NOMO-1 treated with dmso at 0.1 percent for 144 hours (cell line): ENCODE measurements at regions not wholly inside any gene's neighbourhood (a gene's known extent, or its start where the extent isn't known, plus 50 kb on each side); places are given as distances from the start of the nearest gene placed in this dataset.
"Not testable (repeated sequence)": the region's sequence is repeated elsewhere in the genome, so short reads cannot be mapped to it uniquely, and the experiment has no call there.

Experiments used
- DNase-seq: peaks from one replicate; lab custom pipeline; 2025; ENCODE audit not compliant: unreplicated experiment; lab: John Stamatoyannopoulos, UW

DNA sequence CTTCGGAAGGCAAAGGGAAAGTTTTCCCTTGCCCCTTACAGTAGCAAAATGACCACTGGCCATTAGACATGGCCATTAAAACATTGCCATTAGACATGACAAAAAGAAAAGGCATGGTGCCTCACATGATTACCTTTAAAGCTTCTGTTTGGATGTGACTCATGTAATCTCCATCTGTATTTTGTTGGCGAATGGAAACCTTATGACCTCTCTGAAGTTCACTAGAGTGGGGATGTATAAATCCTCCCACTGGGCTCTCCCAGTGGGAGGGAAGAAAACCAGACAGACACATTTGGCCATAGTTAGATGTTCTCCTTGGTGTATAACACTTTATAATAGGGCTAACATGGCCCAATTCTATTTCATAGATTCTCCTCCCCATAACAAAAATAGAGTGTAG is 152.6 kb downstream of the MAGEB17 start:
- DNase-seq: no peak

DNA sequence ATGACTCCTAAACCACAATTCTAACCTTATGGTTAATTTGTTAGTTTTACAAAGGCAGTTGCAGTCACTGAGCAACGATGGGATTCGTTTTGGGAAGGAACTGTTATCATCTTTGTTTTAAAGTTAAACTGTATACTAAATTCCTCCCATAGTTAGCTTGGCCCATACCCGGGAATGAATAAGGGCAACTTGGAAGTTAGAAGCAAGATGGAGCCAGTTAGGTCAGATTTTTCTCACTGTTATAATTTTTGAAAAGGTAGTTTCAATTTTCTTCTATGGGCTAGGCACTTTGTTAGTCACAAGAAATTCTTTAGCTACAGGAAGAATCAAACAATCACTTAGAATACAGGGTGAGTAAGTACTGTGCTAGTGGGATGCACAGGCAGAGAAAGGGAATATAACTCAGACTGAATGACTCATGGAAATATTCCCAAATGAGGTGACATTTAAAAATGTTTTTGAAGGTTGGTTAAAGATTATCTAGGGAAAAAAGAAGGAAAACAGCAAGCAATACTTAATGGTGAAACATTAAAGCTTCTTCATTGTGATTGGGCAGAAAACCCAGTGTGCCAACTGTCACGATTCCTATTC is 153.6 kb downstream of the MAGEB17 start:
- DNase-seq: no peak

DNA sequence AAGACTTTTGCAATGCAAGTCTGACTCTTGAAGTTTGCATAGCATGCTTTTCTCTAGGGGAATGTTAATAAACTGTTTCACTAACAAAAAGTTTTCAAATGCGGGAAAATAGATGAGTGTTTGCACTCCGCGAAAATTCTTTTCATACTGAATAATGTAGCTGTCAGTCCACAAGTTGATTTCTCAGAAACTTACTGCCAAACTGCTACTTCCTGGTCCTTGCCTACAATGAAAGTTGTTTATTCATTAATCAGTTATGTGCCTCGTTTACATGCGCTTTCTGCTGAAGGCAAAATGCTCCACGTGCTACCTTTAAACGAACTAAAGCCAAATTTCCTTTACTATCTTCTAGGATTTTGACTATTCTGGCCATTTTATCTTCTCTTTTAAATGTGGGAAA is 166.2 kb downstream of the MAGEB17 start:
- DNase-seq: no peak

GRCh38 chrX:16335181-16335580 is 167.9 kb downstream of the MAGEB17 start:
- DNase-seq: no peak

- no peak for DNase-seq
Observed at GRCh38 chrX:16347968-16348670, 180.8 kb downstream of the MAGEB17 start.

DNA sequence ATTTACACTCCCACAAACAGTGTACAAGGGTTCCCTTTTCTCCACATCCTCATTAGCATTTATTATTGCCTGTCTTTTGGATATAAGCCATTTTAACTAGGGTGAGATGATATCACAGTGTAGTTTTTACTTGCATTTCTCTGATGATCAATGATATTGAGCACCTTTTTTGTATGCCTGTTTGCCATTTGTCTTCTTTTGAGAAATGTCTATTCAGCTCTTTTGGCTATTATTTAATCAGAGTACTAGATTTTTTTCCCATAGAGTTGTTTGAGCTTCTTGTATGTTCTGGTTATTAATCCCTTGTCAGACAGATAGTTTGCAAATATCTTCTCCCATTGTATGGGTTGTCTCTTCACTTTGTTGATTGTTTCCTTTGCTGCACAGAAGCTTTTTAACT is 190.6 kb downstream of the MAGEB17 start:
- DNase-seq: no peak

DNA sequence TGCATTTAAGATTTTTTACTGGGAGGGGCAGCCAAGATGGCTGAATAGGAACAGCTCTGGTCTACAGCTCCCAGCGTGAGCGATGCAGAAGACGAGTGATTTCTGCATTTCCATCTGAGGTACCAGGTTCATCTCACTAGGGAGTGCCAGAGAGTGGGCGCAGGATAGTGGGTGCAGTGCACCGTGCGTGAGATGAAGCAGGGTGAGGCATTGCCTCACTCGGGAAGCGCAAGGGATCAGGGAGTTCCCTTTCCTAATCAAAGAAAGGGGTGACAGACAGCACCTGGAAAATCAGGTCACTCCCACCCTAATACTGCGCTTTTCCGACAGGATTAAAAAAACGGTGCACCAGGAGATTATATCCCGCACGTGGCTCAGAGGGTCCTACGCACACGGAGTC is 192.8 kb downstream of the MAGEB17 start:
- not testable (repeated sequence) for DNase-seq

GRCh38 chrX:16368696-16369095 is 201.4 kb downstream of the MAGEB17 start:
- no peak for DNase-seq

- DNase-seq: no peak
Observed at GRCh38 chrX:16376056-16376455, 208.8 kb downstream of the MAGEB17 start.

GRCh38 chrX:16386126-16386525 is 218.8 kb downstream of the MAGEB17 start:
- DNase-seq: no peak

DNA sequence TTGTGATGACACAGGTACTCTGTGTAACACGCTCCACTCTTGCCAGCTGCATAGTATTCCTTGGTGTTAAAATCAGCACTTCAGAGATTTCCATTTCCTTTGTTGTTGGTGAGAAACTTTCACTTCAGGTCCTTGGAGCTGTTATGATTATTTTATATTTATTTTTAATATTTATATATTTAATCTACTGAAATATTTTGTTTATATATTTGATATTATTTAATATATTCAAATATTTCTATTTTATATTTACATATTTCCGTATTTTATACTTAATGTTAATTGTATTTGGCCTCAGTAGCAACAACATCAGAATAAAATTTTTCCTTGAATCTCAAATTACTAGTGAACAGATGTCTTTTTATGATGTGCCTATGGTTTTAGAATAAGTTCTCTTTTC is 225.3 kb downstream of the MAGEB17 start:
- no peak for DNase-seq

DNA sequence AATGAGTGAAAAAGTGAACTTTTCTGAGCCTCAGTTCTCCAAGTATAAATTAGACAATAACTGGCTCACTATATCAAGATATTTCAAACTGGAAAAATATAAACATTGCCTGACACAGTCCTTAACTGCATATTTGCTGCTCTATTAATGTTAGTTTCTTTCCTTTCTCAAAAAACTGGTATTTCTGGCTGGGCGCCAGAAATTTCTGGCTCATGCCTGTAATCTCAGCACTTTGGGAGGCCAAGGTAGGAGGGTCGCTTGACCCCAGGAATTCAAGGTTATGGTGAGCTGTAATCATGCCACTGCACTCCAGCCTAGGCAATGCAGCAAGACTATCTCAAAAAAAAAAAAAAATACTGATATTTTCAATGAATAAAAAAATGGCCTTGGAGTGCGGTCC is 227.0 kb downstream of the MAGEB17 start:
- no peak for DNase-seq

DNA sequence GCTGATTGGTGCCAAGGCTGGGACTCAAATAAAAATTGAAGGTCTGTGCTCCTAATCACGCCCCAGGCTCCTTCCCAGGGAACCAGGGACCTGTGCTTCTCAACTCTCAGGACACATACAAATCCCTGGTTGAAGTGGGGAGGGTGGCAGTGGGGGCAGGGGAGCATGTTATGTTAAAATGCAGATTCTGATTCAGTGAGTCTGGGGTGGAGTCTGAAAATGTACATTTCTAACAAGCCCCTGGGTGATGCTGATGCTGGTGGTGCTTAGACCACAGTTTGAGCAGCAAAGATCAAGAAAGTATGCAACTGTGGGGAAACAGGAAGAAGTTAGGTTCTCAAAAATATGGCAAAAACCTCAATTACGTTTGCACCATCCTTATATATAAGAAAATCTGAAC is 236.5 kb downstream of the MAGEB17 start:
- DNase-seq: no peak

DNA sequence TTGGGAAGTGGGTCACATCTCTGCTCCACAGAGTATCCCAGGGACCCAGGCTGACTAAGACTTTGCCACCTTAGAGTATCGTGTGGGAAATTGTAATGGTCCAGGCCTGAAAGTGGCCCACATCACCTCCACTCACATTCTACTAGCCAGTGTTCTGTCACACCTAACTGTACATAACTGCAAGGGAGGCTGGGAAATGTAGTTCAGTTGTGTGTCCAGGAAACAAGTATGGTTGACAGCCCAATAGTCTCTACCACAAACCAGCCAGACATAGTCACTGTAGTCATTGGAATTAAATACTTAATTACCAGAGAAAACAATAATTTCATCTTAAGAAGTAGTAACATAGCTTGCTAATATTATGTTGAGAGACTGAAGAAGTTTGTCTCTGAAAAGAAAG is 233.4 kb upstream of the S100G start:
- DNase-seq: no peak

- DNase-seq: no peak
Observed at GRCh38 chrX:16418650-16419049, 231.3 kb upstream of the S100G start.

DNA sequence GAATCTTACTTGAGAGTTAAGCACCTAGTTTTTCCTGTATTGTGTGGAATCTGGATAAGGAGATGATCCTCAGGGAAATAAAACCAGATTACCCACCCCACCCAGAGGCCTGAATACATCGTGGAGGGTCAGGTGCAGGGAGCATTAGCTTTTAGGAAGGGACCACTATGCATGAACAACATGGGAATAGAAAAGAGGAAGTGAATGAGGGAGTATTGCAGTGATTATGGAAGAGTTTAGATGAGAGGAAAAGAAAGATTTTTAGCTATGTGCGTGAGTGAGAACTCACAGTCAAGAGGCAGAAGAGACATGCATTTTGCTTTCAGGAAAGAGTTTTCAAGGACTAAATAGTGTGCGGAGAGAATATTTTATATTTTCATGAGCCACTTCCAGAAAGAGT is 222.3 kb upstream of the S100G start:
- no peak for DNase-seq

DNA sequence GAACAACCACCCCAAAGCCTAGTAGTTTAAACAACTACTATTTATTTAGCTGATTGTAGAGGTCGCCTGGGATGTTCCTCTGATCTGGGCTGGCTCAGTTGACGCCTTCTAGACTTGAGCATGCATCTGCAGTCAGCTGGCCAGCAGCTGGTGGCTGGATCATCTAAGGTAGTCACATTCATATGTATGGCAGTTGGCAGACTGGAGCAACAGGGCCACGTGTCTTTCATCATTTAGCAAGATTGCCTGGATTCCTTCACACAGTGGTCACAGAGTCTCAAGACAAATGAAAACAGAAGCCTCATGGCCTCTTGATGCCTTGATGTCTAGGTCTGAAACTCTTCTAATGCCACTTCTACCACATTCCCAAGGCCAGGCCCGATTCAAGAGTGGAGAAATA is 220.6 kb upstream of the S100G start:
- no peak for DNase-seq

GRCh38 chrX:16431266-16431665 is 218.7 kb upstream of the S100G start:
- DNase-seq: no peak

GRCh38 chrX:16433021-16433420 is 216.9 kb upstream of the S100G start:
- DNase-seq: no peak

DNA sequence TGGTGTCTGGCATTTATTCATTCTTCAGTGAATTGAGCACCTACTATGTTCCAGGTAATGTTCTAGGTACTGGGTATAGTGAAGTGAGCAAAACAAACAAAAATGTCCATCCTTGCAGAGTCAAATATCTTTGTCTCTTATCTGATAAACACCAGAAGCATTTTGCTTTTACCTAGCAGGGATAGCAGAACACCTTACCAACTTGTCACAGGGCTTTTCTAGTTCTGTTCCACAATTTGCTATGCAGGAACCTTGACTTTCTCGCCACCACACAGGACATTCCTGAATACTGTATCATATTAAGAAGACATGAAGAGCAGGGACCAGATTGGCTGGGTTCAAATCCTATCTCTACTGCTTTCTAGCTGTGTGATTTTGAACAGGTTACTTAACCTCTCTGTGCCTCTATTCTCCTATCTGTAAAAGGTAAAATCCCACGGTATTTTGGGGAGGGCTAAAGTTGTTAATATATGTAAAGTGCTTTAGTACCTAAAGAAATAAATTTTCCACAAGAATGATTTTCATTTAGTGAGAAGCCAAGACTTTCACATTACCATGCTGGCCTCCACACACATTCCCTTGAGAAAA is 214.5 kb upstream of the S100G start:
- DNase-seq: no peak

- DNase-seq: peak; percentile 36
Observed at GRCh38 chrX:16436348-16437188, 213.4 kb upstream of the S100G start.

- no peak for DNase-seq
Observed at GRCh38 chrX:16440446-16440845, 209.5 kb upstream of the S100G start.
